ENCODE measurements at regions not wholly inside any gene's neighbourhood (a gene's known extent, or its start where the extent isn't known, plus 50 kb on each side); places are given as distances from the start of the nearest gene placed in this dataset.

- Histone ChIP-seq H3F3A (ENCODE audit: insufficient read depth, low read length, poor library complexity, severe bottlenecking) (peaks cover 5% of the 10 kb centered on the region), H3K36me3 (ENCODE audit: insufficient read depth, low read length) (no peaks in the 10 kb centered on the region), H3K9ac (ENCODE audit: low read length) (no peak overlapping the region), H3K4me3 (ENCODE audit: low read length) (no peak overlapping the region), H3K27me3 (ENCODE audit: insufficient read depth, low read depth, low read length) (no peaks in the 10 kb centered on the region), H3K27ac (ENCODE audit: low read length) (no peak overlapping the region), H2AFZ (ENCODE audit: low read depth, low read length) (no peak overlapping the region), H3K79me2 (replicated peaks; ENCODE audit: insufficient read depth, low read length) (no peaks in the 10 kb centered on the region), H3K4me2 (ENCODE audit: low read length) (no peak overlapping the region), H3K9me2 (ENCODE audit: insufficient read depth, low read length) (no peaks in the 10 kb centered on the region), H4K20me1 (ENCODE audit: insufficient read depth) (no peaks in the 10 kb centered on the region), H3K9me3 (ENCODE audit: low read length) (no peaks in the 10 kb centered on the region)
- TF ChIP-seq CTCF (IDR thresholded peaks at IDR 0.05; ENCODE audit: poor library complexity, severe bottlenecking) = no peak
Observed at GRCh38 chr18:78420116-78420515, 559.5 kb upstream of the SALL3 start.

GRCh38 chr18:78421392-78421791 lies 558.2 kb upstream of the SALL3 start:
- Histone ChIP-seq H3K9ac (ENCODE audit: low read length) (no peak overlapping the region), H3K79me2 (replicated peaks; ENCODE audit: insufficient read depth, low read length) (no peaks in the 10 kb centered on the region), H2AFZ (ENCODE audit: low read depth, low read length) (no peak overlapping the region), H3K27me3 (ENCODE audit: insufficient read depth, low read depth, low read length) (no peaks in the 10 kb centered on the region), H3K9me2 (ENCODE audit: insufficient read depth, low read length) (no peaks in the 10 kb centered on the region), H3K9me3 (ENCODE audit: low read length) (no peaks in the 10 kb centered on the region), H3K27ac (ENCODE audit: low read length) (no peak overlapping the region), H3K4me3 (ENCODE audit: low read length) (no peak overlapping the region), H3K4me2 (ENCODE audit: low read length) (no peak overlapping the region), H3K36me3 (ENCODE audit: insufficient read depth, low read length) (no peaks in the 10 kb centered on the region), H3F3A (ENCODE audit: insufficient read depth, low read length, poor library complexity, severe bottlenecking) (peaks cover 5% of the 10 kb centered on the region), H4K20me1 (ENCODE audit: insufficient read depth) (no peaks in the 10 kb centered on the region)
- TF ChIP-seq EP300 (conservative IDR thresholded peaks at IDR 0.05; ENCODE audit: poor library complexity, severe bottlenecking) (no peak), EZH2 (IDR thresholded peaks at IDR 0.05; ENCODE audit: borderline replicate concordance, insufficient read depth, low read length, poor library complexity, severe bottlenecking) (no peak), TAF1 (IDR thresholded peaks at IDR 0.05; ENCODE audit: low read depth) (no peak), MXI1 (conservative IDR thresholded peaks at IDR 0.05; ENCODE audit: poor library complexity, severe bottlenecking) (no peak), SMC3 (conservative IDR thresholded peaks at IDR 0.05; ENCODE audit: poor library complexity) (no peak), CTCF (IDR thresholded peaks at IDR 0.05; ENCODE audit: poor library complexity, severe bottlenecking) (no peak), RAD21 (conservative IDR thresholded peaks at IDR 0.05) (no peak), POLR2AphosphoS5 (IDR thresholded peaks at IDR 0.05) (no peak), REST (IDR thresholded peaks at IDR 0.05; ENCODE audit: borderline replicate concordance) (no peak)
